ENCODE measurements at regions not wholly inside any gene's neighbourhood (a gene's known extent, or its start where the extent isn't known, plus 50 kb on each side); places are given as distances from the start of the nearest gene placed in this dataset.

GRCh38 chr12:58433959-58434358 is 486.3 kb downstream of the LRIG3 start:
- no peak overlapping the region for H3K4me3 ChIP-seq (ENCODE audit: low read depth, low read length)
- no peaks in the 10 kb centered on the region for H3K27me3 ChIP-seq (ENCODE audit: control insufficient read depth, insufficient read depth, low read length)
- ChIA-PET CTCF (interaction anchor here (1.6 kb wide), 1 partner anchor 106 kb away, joined by 4 read pairs; no protein-coding TSS in a partner anchor), POLR2A (no interaction called here)
- no peaks in the 10 kb centered on the region for H3K36me3 ChIP-seq (ENCODE audit: control insufficient read depth, insufficient read depth, low read length)
- no peak for TF ChIP-seq CTCF (IDR thresholded peaks at IDR 0.05; ENCODE audit: insufficient read depth, low read depth, low read length)
- DNase-seq (ENCODE audit: low read depth): peak; percentile 59

GRCh38 chr12:58434726-58435125 is 485.6 kb downstream of the LRIG3 start:
- Histone ChIP-seq H3K4me3 (ENCODE audit: low read depth, low read length) (no peak overlapping the region), H3K27me3 (ENCODE audit: control insufficient read depth, insufficient read depth, low read length) (no peaks in the 10 kb centered on the region), H3K36me3 (ENCODE audit: control insufficient read depth, insufficient read depth, low read length) (no peaks in the 10 kb centered on the region)
- POLR2A ChIA-PET: interaction anchor here (0.6 kb wide), 1 partner anchor 11 kb away, joined by 3 read pairs; no protein-coding TSS in a partner anchor
- no peak for DNase-seq (ENCODE audit: low read depth)
- CTCF ChIA-PET: interaction anchor here (0.8 to 1.6 kb wide), 3 partner anchors 9 to 105 kb away, joined by 4 to 5 read pairs (median 4); no protein-coding TSS in a partner anchor
- no peak for TF ChIP-seq CTCF (IDR thresholded peaks at IDR 0.05; ENCODE audit: insufficient read depth, low read depth, low read length)

GRCh38 chr12:58435647-58436046 is 484.7 kb downstream of the LRIG3 start:
- POLR2A ChIA-PET: no interaction called here
- H3K36me3 ChIP-seq (ENCODE audit: control insufficient read depth, insufficient read depth, low read length): no peaks in the 10 kb centered on the region
- no peak for TF ChIP-seq CTCF (IDR thresholded peaks at IDR 0.05; ENCODE audit: insufficient read depth, low read depth, low read length)
- no peaks in the 10 kb centered on the region for H3K27me3 ChIP-seq (ENCODE audit: control insufficient read depth, insufficient read depth, low read length)
- H3K4me3 ChIP-seq (ENCODE audit: low read depth, low read length): no peak overlapping the region
- DNase-seq (ENCODE audit: low read depth): no peak
- CTCF ChIA-PET: interaction anchor here (0.8 to 1.4 kb wide), 4 partner anchors 8 to 11 kb away, joined by 3 to 5 read pairs (median 4); no protein-coding TSS in a partner anchor

GRCh38 chr12:58441483-58441882 is 478.8 kb downstream of the LRIG3 start:
- Histone ChIP-seq H3K27me3 (ENCODE audit: control insufficient read depth, insufficient read depth, low read length) (no peaks in the 10 kb centered on the region), H3K4me3 (ENCODE audit: low read depth, low read length) (no peak overlapping the region), H3K36me3 (ENCODE audit: control insufficient read depth, insufficient read depth, low read length) (no peaks in the 10 kb centered on the region)
- ChIA-PET POLR2A (no interaction called here), CTCF (no interaction called here)
- TF ChIP-seq CTCF (IDR thresholded peaks at IDR 0.05; ENCODE audit: insufficient read depth, low read depth, low read length): no peak
- DNase-seq (ENCODE audit: low read depth): no peak

GRCh38 chr12:58443273-58443980 is 476.9 kb downstream of the LRIG3 start:
- no peak for DNase-seq (ENCODE audit: low read depth)
- Histone ChIP-seq H3K36me3 (ENCODE audit: control insufficient read depth, insufficient read depth, low read length) (no peaks in the 10 kb centered on the region), H3K27me3 (ENCODE audit: control insufficient read depth, insufficient read depth, low read length) (no peaks in the 10 kb centered on the region), H3K4me3 (ENCODE audit: low read depth, low read length) (no peak overlapping the region)
- CTCF ChIA-PET: interaction anchor here (1.1 to 2.0 kb wide), 4 partner anchors 8 to 96 kb away, joined by 3 to 5 read pairs (median 5); no protein-coding TSS in a partner anchor
- peak; percentile 47 for TF ChIP-seq CTCF (IDR thresholded peaks at IDR 0.05; ENCODE audit: insufficient read depth, low read depth, low read length)
- POLR2A ChIA-PET: no interaction called here
